T47D (cell line): ENCODE measurements at regions not wholly inside any gene's neighbourhood (a gene's known extent, or its start where the extent isn't known, plus 50 kb on each side); places are given as distances from the start of the nearest gene placed in this dataset.

Source experiments
- DNase-seq, 2 experiments: peaks; one replicate each; pipeline versions ENCODE4 v3.0.0 to v3.0.0-alpha.2; 2011 to 2012; ENCODE audit warnings: low read depth in 1 of 2, low spot score in 1 of 2
- JUND ChIP-seq: IDR thresholded peaks from 2 replicates; pipeline ENCODE4 v1.6.1; 2012; ENCODE audit warnings: low read depth
- in situ Hi-C: cut with HindIII; loops from 2 replicates; pipeline ENCODE4 v1.10.0; 2016; ENCODE audit warnings: low sequenced_read_pairs, low pct_unique_long_range_greater_than_20kb

DNA sequence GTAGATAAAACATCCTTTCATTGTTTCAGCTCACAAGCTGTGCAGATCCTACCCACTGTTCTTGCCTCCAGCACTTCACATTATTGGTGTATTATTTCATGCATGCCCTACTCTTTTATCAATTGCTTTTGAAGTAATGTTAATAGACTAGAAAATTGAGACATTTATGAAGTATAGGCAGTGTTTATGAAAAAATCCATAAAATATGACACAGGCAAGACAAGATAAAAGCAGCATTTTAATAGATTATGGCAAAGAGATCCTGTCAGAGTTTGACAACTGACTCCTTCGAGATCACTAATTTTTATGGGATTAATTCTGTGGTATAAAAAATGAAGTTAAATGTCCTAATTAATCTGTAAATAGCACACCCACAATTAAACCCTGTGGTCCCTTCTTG is 217.2 kb upstream of the NANOGP8 start:
- in situ Hi-C loops = no loop called here
- no peak for TF ChIP-seq JUND
- no peak for DNase-seq

GRCh38 chr15:35301088-35301487 is 216.0 kb upstream of the NANOGP8 start:
- no peak for TF ChIP-seq JUND
- in situ Hi-C loops = no loop called here
- DNase-seq = no peak

GRCh38 chr15:35299059-35299735 is 214.1 kb upstream of the NANOGP8 start:
- TF ChIP-seq JUND = no peak
- no peak for DNase-seq
- in situ Hi-C loops = no loop called here

GRCh38 chr15:35298509-35298908 is 213.4 kb upstream of the NANOGP8 start:
- no peak for DNase-seq
- TF ChIP-seq JUND = no peak
- in situ Hi-C loops = no loop called here

- in situ Hi-C loops = no loop called here
- peak in 1 of 2 experiments; percentile 35 for DNase-seq
- no peak for TF ChIP-seq JUND
These were observed 208.4 kb upstream of the NANOGP8 start for GRCh38 chr15:35293353-35294130.

DNA sequence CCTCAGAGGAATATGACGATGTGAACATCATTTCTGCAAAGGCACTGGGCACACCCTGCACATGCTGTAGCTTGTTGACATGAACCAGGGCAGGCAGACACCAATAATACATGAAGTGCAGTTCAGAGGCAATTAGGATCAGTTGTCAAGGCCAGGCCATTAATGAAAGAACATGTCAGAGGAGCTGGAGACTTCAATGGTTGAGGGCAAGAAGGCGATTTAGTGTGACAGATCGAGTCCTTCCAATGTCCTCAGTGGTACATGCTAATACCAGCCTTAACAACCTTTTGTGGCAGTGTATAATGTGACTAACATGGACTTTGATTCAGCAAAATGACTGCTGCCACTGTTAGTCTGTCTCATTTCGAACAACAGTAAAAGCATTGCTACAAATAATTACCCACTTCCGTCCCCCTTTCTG is 205.2 kb upstream of the NANOGP8 start:
- DNase-seq = no peak
- TF ChIP-seq JUND = no peak
- in situ Hi-C loops = no loop called here

- no peak for TF ChIP-seq JUND
- in situ Hi-C loops = no loop called here
- peak; percentile 27 to 69 for DNase-seq
These were observed 204.0 kb upstream of the NANOGP8 start for GRCh38 chr15:35289024-35289617.

- in situ Hi-C loops = no loop called here
- no peak for TF ChIP-seq JUND
- DNase-seq = no peak
These were observed 203.5 kb upstream of the NANOGP8 start for GRCh38 chr15:35288580-35288979.

DNA sequence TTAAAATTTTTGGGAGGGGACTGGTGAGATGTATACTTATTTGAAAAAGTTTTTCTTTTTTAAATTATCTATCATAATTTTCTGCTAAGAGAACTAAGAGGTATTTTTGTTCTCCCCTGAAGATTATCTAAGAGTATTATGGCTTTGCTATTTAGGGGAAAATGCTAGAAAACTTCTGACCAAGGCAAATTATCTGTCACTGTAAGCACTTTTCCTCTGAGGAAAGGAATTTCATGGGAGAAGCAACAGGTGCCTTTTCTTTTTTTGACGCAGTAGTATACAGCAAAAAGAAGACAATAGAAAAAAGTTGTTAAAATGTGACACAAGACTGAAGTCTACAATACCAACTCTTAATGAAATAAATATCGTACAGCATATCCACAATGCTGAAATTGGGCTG is 201.6 kb upstream of the NANOGP8 start:
- in situ Hi-C loops = no loop called here
- no peak for DNase-seq
- no peak for TF ChIP-seq JUND

DNA sequence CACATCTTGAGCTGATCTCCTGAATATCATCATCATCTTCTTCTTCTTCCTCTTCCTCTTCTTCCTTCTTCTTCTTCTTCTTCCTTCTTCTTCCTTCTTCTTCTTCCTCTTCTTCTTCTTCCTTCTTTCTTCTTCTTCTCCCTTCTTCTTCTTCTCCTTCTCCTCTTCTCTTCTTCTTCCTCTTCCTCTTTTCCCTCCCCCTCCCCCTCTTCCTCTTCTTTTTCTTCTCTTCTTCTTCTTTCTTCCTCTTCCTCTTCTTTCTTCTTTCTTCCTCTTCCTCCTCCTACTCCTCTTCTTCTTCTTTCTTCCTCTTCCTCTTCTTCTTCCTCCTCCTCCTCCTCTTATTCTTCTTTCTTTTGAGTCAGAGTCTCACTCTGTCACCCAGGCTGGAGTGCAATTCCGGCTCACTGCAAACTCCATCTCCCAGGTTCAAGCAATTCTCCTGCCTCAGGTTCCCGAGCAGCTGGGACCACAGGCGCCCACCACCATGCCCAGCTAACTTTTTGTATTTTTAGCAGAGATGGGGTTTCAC is 197.9 kb upstream of the NANOGP8 start:
- no peak for TF ChIP-seq JUND
- no peak for DNase-seq
- in situ Hi-C loops = no loop called here

DNA sequence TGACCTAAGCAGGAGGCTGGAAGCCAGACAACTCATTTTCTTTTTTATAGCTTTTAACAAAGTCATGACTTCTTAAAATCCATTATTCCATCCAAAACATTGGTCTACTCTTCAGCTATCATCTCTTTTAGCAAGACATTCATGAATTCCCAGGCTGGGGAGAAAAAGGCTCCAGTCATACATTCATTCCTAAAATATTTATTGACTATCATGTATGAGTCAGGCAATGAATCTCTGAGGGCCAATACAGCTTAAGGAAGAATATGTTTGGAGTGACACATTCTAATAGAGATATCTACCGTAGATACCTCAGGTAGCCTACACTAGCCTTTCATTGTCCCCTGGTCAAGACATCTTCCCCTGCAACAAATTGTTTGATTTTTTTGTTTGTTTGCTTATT is 196.4 kb upstream of the NANOGP8 start:
- in situ Hi-C loops = no loop called here
- no peak for DNase-seq
- TF ChIP-seq JUND = no peak

DNA sequence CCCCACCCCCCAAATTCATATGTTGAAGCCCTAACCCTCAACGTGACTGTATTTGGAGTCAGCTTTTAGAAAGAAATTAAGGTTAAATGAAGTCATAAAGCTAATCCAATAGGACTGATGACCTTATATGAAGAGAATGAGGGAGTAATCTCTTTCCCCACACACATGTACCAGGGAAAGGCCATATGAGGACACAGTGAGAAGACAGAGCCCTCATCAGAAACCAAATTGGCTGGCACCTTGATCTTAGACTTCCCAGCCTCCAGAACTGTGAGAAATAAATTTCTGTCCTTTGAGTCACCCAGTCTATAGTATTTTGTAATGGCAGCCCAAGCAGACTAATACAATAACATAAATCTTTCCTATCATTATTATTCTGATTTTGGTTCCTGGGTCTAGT is 194.7 kb upstream of the NANOGP8 start:
- in situ Hi-C loops = no loop called here
- no peak for TF ChIP-seq JUND
- no peak for DNase-seq
